HCEC 1CT (cell line): ENCODE measurements at regions not wholly inside any gene's neighbourhood (a gene's known extent, or its start where the extent isn't known, plus 50 kb on each side); places are given as distances from the start of the nearest gene placed in this dataset.
"Not testable (repeated sequence)": the region's sequence is repeated elsewhere in the genome, so short reads cannot be mapped to it uniquely, and the experiment has no call there.

Experiments
- DNase-seq: peaks from one replicate; pipeline ENCODE4 v3.0.0-alpha.2; 2017

DNA sequence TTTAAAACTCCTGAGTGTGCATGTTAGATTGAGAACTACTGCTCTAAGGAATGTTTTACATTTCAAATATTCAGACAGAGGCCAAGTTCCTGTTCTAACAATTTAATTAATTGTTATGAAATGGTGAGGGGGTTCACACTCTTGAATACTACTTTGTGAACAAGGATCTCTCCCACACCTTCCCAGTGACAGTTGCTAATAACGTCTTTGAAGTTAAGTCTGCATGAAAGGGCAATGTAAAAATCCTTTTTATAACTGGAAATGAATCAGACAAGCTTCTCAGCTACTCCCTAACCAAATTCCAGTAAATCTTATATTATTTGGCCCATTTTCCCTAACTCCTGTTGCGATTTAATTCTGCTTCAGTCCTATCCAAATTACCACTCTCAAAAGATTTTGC is 828.5 kb upstream of the ADAMTS5 start:
- DNase-seq, result no peak

DNA sequence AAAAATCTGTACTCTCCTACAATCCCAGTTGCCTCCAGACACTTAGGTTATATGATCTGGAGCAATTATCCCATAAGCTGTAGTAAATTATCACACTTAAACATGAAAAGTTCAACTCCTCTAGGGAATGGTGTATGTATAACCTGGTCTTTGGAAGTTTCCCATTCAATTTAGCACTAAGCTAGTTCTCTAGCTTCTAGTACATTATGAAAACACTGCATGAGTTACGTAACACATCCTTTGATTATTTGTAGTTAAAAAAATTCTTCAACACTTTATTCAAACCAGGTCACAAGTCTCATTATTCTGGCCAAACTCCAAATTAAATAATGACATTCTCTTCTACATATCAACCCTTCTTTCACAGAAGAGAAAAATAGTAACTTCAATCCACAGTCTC is 827.0 kb upstream of the ADAMTS5 start:
- no peak for DNase-seq

DNA sequence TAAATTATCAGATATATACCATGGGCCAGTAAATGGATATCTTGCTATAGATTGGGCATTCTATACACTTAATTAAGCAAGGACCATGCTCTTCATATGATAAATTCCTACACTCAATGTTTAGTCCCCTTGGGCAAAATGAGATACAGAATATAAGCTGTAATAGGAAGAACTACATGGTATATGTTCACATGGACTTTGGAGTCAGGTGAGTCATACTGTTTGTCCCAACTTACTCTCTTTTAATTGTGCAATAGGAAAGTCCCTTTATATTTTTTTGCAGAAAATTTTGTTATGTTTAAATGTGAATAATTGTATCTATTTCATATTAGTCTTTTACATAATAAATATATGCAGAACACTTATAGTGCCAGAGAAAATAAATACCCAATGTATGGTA is 820.2 kb upstream of the ADAMTS5 start:
- peak; percentile 30 for DNase-seq

DNA sequence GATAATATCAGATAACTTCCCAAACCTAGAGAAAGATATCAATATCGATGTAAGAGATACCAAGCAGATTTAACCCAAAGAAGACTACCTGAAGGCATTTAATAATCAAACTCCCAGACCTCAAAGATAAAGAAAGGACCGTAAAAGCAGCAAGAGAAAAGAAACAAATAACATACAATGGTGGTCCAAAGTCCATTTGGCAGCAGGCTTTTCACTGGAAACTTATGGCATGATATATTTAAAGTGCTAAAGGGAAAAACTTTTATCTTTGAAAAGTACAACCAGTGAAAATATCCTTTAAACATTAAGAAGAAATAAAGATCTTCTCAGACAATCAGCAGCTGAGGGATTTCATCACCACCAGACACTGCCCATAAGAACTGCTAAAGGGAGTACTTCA is 812.7 kb upstream of the ADAMTS5 start:
- no peak for DNase-seq

DNA sequence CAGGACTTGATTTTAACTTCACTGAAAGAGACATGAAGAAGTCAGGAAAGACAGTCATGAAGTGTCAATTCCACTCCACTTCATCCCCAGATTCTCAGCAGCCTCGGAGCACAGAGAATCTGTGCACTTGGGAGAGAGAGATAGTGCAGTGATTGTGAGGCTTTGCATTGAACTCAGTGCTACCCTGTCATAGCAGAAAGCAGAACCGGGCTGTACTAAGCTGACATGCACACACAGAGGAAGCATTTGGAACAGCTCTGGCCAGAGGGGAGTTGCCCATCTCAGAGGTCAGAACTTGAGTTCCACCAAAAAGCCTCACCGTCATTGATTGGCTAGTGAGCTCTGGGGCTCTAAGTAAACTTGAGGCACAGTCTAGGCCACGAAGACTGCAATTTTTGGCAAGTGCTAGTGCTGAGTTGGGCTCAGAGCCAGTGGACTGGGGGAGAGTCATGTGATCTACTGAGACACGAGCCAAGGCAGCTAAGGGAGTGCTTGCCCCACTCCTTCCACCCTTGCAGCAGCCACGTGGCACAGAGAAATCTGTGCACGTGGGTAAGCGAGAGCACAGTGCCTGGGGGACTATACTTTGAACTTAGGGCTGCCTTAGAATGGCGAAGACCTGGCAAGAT is 810.2 kb upstream of the ADAMTS5 start:
- DNase-seq, result no peak

DNA sequence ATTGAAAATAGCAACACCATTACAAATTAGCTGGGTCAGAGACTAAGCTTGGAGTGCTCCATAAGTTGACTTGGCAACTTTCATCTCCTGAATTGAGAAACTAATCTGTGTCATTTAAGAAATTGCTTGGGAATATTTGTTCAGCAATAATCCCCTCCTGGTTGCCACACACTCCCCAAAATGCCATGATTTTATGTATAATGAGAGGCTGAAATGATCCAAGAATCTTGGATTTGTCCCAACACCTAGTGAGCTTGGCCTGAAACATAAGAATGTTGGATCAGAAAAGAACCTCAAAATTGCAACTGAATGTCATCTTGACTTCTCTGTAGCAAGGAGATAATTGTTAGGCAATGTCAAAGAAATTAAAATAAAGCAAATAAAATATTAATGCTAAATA is 805.9 kb upstream of the ADAMTS5 start:
- no peak for DNase-seq

DNA sequence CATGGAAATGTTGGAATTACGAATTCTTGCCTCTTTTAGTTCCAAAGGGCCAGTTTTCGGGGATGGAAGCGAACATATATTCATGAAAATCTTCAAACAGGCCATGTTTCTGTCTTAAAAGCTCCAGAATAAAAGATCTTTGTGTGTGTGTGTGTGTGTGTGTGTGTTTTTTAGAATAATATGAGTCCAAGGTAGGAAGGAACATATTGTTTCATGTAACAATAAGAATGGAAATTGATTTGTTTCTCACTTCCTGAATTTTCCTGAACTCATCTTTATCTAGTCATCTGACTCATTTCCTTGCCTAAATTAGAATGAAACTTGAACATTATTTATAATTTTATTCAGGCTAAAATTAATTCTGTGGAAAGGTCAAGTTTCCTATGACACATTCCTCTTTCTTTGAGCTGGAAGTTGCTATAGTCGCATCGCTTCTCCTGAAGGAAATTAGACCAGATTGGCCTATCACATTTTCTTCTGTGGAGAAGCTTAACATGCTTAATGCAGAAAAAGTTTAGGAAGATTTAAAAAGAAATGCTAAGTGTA is 805.1 kb upstream of the ADAMTS5 start:
- DNase-seq, result no peak

DNA sequence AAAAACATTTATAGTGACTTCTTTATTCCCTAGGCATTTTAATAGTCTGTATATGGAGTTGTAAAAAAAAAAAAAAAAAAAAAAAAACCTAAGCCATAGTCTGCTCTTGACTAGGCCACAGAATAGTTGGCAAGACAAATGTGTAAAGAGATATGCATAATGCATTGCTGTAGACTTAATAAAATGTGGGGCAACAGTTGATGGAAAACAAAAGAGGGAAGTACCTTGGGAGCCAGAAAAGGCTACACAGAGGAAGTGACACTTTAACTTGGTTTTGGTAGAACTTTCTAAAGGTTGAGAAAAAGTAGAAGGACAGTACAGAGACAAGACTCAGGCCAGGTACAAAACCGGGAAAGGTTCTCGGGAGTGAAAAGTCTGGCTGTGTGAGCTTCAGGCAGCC is 802.9 kb upstream of the ADAMTS5 start:
- DNase-seq, result no peak

DNA sequence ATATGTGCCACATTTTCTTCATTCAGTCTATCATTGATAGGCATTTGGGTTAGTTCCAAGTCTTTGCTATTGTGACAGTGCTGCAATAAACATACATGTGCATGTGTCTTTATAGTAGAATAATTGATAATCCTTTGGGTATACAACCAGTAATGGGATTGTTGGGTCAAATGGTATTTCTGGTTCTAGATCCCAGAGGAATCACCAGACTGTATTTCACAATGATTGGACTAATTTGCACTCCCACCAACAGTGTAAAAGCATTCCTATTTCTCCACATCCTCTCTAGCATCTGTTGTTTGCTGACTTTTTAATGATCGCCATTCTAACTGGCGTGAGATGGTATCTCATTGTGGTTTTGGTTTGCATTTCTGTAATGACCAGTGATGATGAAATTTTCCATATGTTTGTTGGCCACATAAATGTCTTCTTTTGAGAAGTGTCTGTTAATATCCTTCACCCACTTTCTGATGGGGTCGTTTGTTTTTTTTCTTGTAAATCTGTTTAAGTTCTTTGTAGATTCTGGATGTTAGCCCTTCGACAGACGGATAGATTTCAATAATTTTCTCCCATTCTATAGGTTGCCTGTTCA is 801.3 kb upstream of the ADAMTS5 start:
- not testable (repeated sequence) for DNase-seq

DNA sequence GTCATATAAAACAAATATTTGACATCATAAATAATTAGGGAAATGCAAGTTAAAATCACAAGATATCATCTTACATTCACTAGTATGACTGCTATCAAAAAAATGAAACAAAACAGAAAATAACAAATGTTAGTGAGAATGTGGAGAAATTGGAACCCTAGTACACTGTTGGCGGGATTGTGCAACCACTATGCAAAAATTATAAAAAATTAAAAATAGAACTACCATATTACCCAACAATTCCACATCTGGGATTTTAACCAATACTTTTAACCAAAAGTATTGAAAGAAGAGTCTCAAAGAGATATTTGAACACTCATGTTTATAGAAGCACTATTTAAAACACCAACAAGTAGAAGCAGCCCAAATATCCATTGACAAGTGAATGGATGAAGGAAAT is 797.2 kb upstream of the ADAMTS5 start:
- no peak for DNase-seq

DNA sequence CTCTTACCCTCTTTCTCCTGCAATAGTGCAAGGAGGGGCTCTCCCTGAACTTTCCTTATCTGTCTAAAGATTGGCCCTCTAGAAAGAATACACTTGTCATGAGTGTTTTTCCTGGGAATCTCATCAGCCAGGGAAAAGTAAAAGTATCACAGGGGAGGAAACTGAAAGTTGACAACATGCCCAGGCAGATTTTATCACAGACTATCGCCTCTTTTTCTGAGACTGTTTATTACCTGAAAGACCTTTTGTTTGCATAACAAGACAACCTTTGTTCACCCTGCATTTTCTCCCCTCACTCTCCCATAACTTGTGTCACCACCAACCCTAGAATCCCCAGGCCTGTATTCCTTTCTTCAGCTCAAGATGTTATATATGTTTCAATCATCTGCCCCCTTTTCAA is 794.7 kb upstream of the ADAMTS5 start:
- DNase-seq, result no peak

DNA sequence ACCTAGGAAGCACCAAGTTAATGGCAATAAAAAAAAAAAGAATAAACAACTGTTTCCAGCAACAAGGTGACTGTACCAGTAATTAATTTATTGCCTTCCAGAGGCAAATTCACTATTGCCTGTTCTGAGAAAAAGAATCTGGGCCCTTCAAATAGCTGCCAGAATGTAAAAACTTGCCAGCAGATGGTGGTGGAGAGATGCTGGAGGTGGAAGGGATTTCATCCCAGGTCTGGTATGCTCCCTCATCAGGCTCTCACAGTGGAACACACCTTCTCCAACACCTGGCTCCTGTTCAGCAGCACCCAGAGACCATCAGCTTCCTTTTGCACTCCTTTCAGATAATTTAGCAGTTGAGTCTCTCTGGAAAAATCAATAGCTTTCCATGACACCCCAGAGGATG is 792.9 kb upstream of the ADAMTS5 start:
- DNase-seq, result no peak

DNA sequence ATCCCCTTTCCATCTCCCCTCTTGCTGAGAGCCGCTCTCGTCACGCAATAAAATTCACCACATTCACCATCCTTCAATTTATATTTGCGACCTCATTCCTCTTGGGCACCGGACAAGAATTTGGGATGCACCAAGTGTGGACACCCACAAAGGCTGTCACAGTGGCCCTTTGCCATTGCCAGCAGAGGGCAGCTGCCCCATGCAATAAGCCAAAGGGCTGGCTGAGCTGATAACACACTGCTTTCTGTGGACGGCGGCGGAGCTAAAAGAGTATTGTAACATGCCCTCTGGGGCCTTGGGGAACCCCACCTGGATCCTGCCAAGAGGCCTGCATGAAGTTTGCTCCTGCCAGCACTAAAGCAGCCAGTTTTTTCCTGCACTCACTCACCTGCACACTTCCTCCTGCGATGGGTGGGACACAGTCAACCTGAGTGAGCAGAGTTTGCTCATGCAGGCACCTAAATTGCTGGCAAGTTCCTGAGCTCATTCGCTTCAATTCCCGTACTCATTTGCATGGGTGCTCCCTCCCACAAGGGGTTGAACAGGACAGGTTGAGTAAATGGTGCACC is 792.3 kb upstream of the ADAMTS5 start:
- peak; percentile 12 for DNase-seq

DNA sequence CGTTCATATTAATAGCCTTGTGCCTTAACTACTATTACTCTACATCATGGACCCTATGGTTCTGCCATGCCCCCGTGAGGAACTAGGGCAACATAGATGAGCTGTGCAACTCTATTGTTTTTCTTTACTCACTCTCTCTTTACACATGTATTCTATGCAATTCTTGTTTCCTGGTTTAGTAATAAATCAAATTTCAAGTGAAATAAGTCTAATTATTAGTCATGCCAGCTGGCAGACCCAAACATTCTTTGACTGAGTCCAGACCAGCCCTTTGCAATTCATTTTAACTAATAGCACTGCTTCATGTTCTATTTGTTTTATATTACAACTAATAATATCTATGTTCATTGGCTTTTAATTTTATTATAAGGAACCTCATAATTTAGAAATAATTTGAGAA is 789.3 kb upstream of the ADAMTS5 start:
- DNase-seq, result no peak

DNA sequence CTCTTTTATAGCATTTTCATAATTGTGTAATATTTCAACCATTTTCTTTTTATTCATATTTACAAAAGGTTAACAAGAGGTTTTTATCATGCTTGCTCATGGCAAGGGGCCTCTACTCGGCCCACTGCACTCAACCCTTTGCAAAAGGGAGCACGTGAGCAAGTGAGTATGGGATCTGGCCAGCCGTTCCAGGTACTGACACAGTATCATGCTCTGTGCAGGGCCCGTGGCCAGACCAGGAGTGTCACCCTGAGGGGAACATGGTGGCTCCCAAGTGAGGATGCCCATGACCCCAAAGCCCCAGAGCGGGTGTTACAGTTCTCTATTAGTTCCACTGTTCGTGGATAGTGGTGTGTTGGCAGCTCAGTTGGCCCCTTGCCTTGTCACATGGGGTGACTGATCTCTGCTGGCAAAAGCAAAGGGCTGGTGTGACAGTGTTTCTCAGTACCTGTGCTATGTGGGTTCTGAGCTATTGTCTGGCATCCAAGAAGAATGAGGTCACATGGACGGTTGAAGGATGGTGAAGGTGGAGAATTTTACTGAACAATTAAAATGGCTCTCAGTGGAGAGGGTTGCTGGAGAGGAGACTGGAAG is 777.2 kb upstream of the ADAMTS5 start:
- no peak for DNase-seq

DNA sequence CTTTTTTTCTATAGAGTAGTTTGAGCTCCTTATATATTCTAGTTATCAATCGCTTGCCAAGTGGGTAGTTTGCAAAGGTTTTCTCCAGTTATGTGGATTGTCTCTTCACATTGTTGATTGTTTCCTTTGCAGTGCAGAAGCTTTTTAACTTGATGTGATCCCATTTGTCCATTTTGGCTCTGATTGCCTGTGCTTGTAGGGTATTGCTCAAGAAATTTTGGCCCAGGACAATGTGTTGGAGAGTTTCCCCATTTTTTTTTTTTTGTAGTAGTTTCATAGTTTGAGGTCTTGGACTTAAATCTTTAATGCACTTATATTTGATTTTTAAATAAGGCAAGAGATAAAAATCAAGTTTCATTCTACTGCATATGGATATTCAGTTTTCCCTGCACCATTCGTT is 774.8 kb upstream of the ADAMTS5 start:
- no peak for DNase-seq

DNA sequence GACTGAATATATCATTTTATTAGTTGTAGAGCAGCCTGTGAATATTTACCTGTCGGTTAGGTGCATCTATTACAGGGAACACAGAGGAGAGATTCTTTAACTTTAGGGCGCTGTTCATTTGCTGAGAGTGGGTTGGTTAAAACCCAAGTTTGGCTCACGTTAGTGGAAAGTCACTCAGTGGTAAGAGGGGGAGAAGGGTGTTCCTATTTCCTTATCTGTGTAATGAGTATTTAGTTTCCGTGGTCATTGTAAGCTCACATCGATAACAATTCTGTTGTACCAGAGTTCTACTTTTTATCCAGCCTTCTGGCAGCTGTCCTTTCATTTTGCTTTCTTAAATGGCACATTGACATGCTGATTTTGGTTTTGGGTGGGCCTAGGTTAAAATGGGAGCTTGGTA is 773.2 kb upstream of the ADAMTS5 start:
- no peak for DNase-seq

DNA sequence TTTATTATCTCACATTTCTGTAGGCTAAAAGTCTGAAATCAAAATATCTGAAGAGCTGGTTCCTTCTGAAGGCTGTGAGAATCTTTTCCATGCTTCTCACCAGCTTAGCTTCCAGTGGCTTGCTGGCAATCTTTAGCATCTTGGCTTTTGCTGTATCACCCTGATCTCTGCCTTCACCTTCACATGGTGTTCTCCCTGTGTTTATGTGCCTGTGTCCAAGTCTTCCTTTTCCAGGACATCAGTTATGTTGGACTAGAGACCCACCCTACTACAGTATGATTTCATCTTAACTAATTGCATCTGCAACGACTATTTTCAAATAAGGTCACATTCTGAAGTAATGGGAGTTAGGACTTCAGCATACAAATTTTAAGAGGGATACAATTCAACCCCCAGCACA is 772.3 kb upstream of the ADAMTS5 start:
- no peak for DNase-seq

DNA sequence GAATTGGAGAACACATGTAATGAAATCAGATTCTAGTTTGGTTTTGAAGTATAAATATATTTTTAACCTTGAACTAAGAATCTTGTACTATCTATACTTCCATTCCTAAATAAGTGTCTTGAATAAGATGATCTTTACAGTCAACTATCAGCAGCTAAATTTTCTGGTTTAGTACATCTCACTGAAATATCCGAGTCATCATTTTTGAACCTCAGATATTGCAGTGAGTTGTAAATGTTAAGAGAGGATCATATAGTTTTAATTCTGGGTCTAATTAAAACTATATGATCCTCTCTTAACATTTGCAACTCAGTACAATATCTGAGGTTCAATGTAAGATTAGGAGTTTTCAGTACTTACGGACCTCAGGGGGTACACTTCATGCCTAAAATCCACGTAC is 768.8 kb upstream of the ADAMTS5 start:
- no peak for DNase-seq

DNA sequence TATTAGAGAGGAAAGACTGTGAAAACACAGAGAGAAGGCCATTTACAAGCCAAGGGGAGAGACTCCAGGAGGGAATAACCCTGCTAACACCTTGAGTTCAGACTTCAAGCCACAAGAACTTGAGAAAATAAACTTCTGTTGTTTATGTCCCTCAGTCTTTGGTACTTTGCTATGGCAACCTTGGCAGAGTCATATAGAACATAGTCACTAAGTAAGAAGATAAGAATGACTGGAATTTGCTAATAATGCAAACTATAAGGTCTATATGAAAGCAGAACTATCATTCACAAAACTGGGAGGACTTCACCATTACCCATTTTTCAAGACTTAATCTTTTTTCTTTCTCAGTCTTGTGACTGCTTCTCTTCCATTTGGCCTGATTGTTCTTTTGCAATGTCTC is 767.3 kb upstream of the ADAMTS5 start:
- peak; percentile 55 for DNase-seq

DNA sequence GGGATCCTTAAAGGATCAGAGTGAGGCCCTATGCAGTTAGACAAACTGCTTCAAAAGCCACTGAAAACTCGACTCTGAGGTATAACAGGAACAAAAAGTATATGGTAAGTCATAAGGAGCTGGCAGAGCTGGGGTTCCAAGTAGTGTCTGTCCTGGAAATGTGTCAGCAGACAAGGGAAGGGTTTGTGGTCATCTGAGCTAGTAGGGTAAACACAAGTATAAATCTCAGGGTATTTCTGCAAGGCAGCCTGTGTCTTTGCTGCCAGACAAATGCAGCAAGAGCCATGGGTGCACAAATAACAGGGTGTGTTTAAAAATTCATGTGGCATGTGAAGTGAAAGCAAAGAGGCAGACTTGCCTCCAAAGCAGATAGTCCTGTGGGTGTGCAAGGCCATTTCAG is 759.0 kb upstream of the ADAMTS5 start:
- no peak for DNase-seq

DNA sequence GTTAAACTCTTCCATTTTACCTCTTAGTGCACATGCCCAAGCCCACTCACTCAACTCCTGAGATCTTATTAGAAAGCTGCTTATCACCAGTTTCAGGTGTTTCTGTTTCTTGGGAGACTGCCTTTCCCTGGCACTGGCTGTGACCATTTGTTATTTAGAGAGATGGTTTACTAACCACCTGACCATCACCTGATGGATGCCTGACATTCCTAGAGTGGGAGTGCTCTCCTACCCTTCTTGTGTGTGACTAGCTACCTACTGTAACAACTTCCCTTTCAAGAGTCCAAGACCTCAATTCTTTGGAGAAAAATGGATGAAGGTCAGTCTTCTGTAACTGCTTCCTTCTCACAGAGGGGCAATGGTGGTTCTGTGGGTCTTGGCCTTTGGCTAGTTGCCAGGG is 755.2 kb upstream of the ADAMTS5 start:
- DNase-seq, result no peak

DNA sequence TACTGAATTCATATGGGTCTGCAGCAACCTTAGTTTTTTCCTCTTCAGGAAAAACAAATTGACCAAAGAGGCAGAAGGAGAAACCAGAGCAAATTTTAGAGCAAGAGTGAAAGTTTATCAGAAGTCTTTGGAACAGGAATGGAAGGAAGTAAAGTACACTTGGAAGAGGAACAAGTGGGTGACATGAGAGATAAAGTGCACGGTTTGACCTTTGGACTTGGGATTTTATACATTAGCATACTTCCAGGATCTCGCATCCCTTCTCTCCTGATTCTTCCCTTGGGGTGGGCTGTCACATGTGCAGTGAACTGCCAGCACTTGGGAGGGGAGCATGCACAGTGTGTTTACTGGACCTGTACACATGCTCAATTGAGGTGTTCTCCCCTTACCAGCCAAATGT is 754.8 kb upstream of the ADAMTS5 start:
- DNase-seq, result no peak

DNA sequence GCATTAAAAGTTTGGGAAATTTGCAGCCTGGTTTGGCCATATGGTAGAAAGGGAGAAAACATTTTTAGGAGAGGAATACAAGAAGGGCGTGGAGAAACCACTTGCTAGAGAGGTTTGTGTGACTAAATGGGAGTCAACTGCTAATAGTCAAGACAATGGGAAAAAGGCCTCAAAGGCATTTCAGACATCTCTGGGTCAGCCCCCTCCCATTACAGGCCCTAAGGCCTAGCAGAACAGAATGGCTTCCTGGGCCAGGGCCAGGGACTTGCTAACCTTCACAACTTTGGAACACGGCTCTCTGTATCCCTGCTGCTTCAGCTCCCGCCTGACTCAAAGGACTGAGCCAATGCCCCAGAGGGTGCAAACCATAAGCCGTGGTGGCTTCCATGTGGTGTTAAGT is 752.3 kb upstream of the ADAMTS5 start:
- DNase-seq, result no peak
